ENCODE measurements at regions not wholly inside any gene's neighbourhood (a gene's known extent, or its start where the extent isn't known, plus 50 kb on each side); places are given as distances from the start of the nearest gene placed in this dataset.

DNA sequence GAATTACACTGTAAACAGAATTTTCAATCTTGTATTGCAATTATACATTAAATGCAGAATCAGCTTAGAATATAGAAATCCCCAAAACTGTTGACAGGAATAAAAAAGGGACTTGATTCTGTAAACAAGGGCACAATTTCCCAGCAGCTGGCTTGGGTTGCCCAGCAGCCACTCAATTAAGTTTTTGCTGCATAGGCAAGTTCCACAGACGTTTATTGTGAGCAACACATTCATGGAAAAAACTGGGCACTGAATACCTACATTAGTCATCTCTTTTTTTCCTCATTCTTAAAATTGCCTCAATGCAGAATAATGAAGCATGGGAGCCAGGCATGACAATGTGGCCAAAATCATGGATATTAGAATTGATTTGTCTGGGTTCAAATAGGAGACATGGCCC, 421.8 kb upstream of the ANO5 start (continued):
- TF ChIP-seq ZNF143 (CRISPR knock-in tag; IDR thresholded peaks at IDR 0.05) = no peak
- TF ChIP-seq U2AF1 (optimal IDR thresholded peaks at IDR 0.05; ENCODE audit: low read depth, low read length) = no peak
- no peak for TF ChIP-seq CAMTA2 (CRISPR knock-in tag; conservative IDR thresholded peaks at IDR 0.05)
- TF ChIP-seq ZNF232 (CRISPR knock-in tag; IDR thresholded peaks at IDR 0.05) = no peak
- TF ChIP-seq SMAD2 (IDR thresholded peaks at IDR 0.05; ENCODE audit: low read depth, low read length) = no peak
- no peak for TF ChIP-seq ZNF785 (CRISPR knock-in tag; IDR thresholded peaks at IDR 0.05)
- no peak for TF ChIP-seq RFX7 (CRISPR knock-in tag; IDR thresholded peaks at IDR 0.05)
- TF ChIP-seq, protein P1, sequence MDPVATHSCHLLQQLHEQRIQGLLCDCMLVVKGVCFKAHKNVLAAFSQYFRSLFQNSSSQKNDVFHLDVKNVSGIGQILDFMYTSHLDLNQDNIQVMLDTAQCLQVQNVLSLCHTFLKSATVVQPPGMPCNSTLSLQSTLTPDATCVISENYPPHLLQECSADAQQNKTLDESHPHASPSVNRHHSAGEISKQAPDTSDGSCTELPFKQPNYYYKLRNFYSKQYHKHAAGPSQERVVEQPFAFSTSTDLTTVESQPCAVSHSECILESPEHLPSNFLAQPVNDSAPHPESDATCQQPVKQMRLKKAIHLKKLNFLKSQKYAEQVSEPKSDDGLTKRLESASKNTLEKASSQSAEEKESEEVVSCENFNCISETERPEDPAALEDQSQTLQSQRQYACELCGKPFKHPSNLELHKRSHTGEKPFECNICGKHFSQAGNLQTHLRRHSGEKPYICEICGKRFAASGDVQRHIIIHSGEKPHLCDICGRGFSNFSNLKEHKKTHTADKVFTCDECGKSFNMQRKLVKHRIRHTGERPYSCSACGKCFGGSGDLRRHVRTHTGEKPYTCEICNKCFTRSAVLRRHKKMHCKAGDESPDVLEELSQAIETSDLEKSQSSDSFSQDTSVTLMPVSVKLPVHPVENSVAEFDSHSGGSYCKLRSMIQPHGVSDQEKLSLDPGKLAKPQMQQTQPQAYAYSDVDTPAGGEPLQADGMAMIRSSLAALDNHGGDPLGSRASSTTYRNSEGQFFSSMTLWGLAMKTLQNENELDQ (CRISPR knock-in tag; IDR thresholded peaks at IDR 0.05; ENCODE audit: borderline replicate concordance) = no peak
- no peak for TF ChIP-seq RCOR1 (IDR thresholded peaks at IDR 0.05; ENCODE audit: borderline replicate concordance in 1 of 2, low read depth in 2 of 2, low read length in 2 of 2)
- TF ChIP-seq, protein P2, sequence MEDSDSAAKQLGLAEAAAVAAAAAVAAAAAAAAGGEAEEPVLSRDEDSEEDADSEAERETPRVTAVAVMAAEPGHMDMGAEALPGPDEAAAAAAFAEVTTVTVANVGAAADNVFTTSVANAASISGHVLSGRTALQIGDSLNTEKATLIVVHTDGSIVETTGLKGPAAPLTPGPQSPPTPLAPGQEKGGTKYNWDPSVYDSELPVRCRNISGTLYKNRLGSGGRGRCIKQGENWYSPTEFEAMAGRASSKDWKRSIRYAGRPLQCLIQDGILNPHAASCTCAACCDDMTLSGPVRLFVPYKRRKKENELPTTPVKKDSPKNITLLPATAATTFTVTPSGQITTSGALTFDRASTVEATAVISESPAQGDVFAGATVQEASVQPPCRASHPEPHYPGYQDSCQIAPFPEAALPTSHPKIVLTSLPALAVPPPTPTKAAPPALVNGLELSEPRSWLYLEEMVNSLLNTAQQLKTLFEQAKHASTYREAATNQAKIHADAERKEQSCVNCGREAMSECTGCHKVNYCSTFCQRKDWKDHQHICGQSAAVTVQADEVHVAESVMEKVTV (CRISPR knock-in tag; IDR thresholded peaks at IDR 0.05) = no peak
- no peak for TF ChIP-seq KAT7 (CRISPR knock-in tag; IDR thresholded peaks at IDR 0.05; ENCODE audit: borderline replicate concordance)
